GM13976 (cell line): ENCODE measurements at regions not wholly inside any gene's neighbourhood (a gene's known extent, or its start where the extent isn't known, plus 50 kb on each side); places are given as distances from the start of the nearest gene placed in this dataset.

ENCODE experiments used
- DNase-seq: peaks from one replicate; pipeline ENCODE4 v3.0.0; 2012; ENCODE audit warnings: low spot score
- CTCF ChIP-seq: IDR thresholded peaks from 2 replicates; pipeline ENCODE4 v1.5.1; 2012; ENCODE audit warnings: borderline replicate concordance, mild to moderate bottlenecking; ENCODE audit not compliant: insufficient read depth; ENCODE audit errors: extremely low read depth, missing control alignments, control extremely low read depth
- in situ Hi-C: fragments of 300-500 bp; cut with MboI; formaldehyde crosslinking; loops from one replicate; pipeline ENCODE4 v1.12.0; 2022; ENCODE audit warnings: low sequenced_read_pairs, mixed read lengths, inconsistent platforms; ENCODE audit not compliant: unreplicated experiment

- in situ Hi-C loops: no loop called here
- no peak for TF ChIP-seq CTCF
- DNase-seq: no peak
These were observed 102.8 kb upstream of the MTPN start for GRCh38 chr7:136079934-136080333.

- TF ChIP-seq CTCF: no peak
- in situ Hi-C loops: no loop called here
- no peak for DNase-seq
These were observed 102.3 kb upstream of the MTPN start for GRCh38 chr7:136079478-136079892.

- no peak for TF ChIP-seq CTCF
- in situ Hi-C loops: no loop called here
- DNase-seq: no peak
These were observed 101.9 kb upstream of the MTPN start for GRCh38 chr7:136079066-136079465.

- DNase-seq: no peak
- in situ Hi-C loops: no loop called here
- TF ChIP-seq CTCF: no peak
These were observed 101.5 kb upstream of the MTPN start for GRCh38 chr7:136078630-136079029.

- in situ Hi-C loops: no loop called here
- no peak for DNase-seq
- no peak for TF ChIP-seq CTCF
These were observed 99.8 kb upstream of the MTPN start for GRCh38 chr7:136076954-136077353.

- no peak for DNase-seq
- in situ Hi-C loops: no loop called here
- no peak for TF ChIP-seq CTCF
These were observed 97.7 kb upstream of the MTPN start for GRCh38 chr7:136074843-136075242.

GRCh38 chr7:136072447-136072846 lies 95.3 kb upstream of the MTPN start:
- in situ Hi-C loops: no loop called here
- DNase-seq: no peak
- no peak for TF ChIP-seq CTCF
